ENCODE measurements at regions not wholly inside any gene's neighbourhood (a gene's known extent, or its start where the extent isn't known, plus 50 kb on each side); places are given as distances from the start of the nearest gene placed in this dataset.

- DNase-seq = no peak
These were observed 422.4 kb upstream of the ATP11B start for GRCh38 chr3:182370949-182371348.

- no peak for DNase-seq
These were observed 417.4 kb upstream of the ATP11B start for GRCh38 chr3:182375916-182376315.

GRCh38 chr3:182382112-182382857, 411.0 kb upstream of the ATP11B start:
- DNase-seq = no peak

GRCh38 chr3:182384221-182384620, 409.1 kb upstream of the ATP11B start:
- DNase-seq = no peak

- DNase-seq = no peak
These were observed 407.9 kb upstream of the ATP11B start for GRCh38 chr3:182385356-182385755.

- no peak for DNase-seq
These were observed 404.8 kb upstream of the ATP11B start for GRCh38 chr3:182388506-182388905.

- no peak for DNase-seq
These were observed 404.1 kb upstream of the ATP11B start for GRCh38 chr3:182389071-182389815.

GRCh38 chr3:182390421-182390820, 402.9 kb upstream of the ATP11B start:
- no peak for DNase-seq

GRCh38 chr3:182392182-182392937, 400.9 kb upstream of the ATP11B start:
- no peak for DNase-seq

- DNase-seq = no peak
These were observed 400.2 kb upstream of the ATP11B start for GRCh38 chr3:182393151-182393550.

- DNase-seq = no peak
These were observed 399.4 kb upstream of the ATP11B start for GRCh38 chr3:182393830-182394367.

GRCh38 chr3:182397164-182397563, 396.1 kb upstream of the ATP11B start:
- no peak for DNase-seq

- no peak for DNase-seq
These were observed 393.1 kb upstream of the ATP11B start for GRCh38 chr3:182399978-182400737.

- DNase-seq = no peak
These were observed 392.5 kb upstream of the ATP11B start for GRCh38 chr3:182400838-182401237.

GRCh38 chr3:182404031-182404430, 389.3 kb upstream of the ATP11B start:
- DNase-seq = no peak

GRCh38 chr3:182405759-182406158, 387.5 kb upstream of the ATP11B start:
- DNase-seq = no peak

GRCh38 chr3:182406786-182407185, 386.5 kb upstream of the ATP11B start:
- DNase-seq = no peak

GRCh38 chr3:182410051-182410450, 383.3 kb upstream of the ATP11B start:
- DNase-seq = no peak

GRCh38 chr3:182412066-182412465, 381.2 kb upstream of the ATP11B start:
- no peak for DNase-seq

- DNase-seq = no peak
These were observed 380.2 kb upstream of the ATP11B start for GRCh38 chr3:182413061-182413460.

- no peak for DNase-seq
These were observed 379.6 kb upstream of the ATP11B start for GRCh38 chr3:182413682-182414081.

- DNase-seq = no peak
These were observed 378.7 kb upstream of the ATP11B start for GRCh38 chr3:182414586-182414985.

GRCh38 chr3:182420741-182421140, 372.6 kb upstream of the ATP11B start:
- no peak for DNase-seq

Measured in stimulated activated naive CD4-positive, alpha-beta T cell treated with Interleukin-2 at 50 U/mL for 16 hours (primary cell).